ENCODE measurements at regions not wholly inside any gene's neighbourhood (a gene's known extent, or its start where the extent isn't known, plus 50 kb on each side); places are given as distances from the start of the nearest gene placed in this dataset.

DNA sequence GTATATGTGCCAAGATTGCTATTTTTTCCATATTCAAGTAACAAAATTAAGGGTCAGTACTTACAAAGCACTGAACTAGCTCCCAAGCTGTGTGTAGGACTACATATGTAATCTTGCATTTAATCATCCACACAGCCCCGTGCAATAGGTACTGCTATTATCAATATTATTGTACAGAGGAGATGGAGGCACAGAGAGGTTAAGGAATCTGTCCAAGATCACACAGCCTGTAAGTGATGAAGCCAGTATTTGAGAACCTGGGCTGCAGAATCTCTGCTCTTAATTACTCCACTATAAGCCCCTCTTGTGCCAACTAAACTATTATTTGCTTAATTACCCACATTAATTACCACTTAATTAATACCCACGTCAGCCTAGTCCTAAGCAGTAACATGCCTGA is 134.1 kb downstream of the KATNIP start:
- H3K9me3 ChIP-seq (ENCODE audit: control insufficient read depth, low read length), result no peaks in the 10 kb centered on the region
- H3K4me3 ChIP-seq (ENCODE audit: extremely low read depth, insufficient read depth, low read length, poor library complexity, severe bottlenecking), result no peak overlapping the region
- no peaks in the 10 kb centered on the region for H3K4me1 ChIP-seq (ENCODE audit: control insufficient read depth, insufficient read depth, low read length, poor library complexity, severe bottlenecking)
- WGBS, 2 experiments (ENCODE audit: insufficient coverage in 2 of 2), result 86 to 100% methylated on average over 1 of the region's 2 CpGs
- H3K36me3 ChIP-seq (ENCODE audit: control insufficient read depth, insufficient read depth, low read length), result peaks cover 26% of the 10 kb centered on the region
- H3K27ac ChIP-seq (ENCODE audit: low read depth, low read length, severe bottlenecking), result no peak overlapping the region

DNA sequence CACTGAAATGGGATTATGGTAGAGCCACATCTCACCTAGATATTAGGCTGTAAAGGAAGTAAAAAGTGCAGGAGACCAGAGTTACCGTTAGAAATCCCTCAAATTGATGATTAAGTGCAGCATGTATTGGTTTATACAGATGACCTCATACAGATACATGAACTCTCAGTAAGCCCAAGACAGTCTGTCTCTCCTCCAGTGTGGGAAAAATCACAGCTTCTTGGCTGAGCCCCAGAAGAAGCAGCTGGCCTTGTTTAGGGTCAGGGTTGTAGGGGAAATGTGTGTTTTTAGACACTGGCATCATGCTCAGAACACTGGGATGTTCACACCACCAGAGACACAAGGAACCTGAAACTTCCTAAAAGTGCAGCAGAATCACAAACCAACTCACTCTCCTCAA is 135.9 kb downstream of the KATNIP start:
- no peak overlapping the region for H3K27ac ChIP-seq (ENCODE audit: low read depth, low read length, severe bottlenecking)
- H3K36me3 ChIP-seq (ENCODE audit: control insufficient read depth, insufficient read depth, low read length), result peaks cover 19% of the 10 kb centered on the region

DNA sequence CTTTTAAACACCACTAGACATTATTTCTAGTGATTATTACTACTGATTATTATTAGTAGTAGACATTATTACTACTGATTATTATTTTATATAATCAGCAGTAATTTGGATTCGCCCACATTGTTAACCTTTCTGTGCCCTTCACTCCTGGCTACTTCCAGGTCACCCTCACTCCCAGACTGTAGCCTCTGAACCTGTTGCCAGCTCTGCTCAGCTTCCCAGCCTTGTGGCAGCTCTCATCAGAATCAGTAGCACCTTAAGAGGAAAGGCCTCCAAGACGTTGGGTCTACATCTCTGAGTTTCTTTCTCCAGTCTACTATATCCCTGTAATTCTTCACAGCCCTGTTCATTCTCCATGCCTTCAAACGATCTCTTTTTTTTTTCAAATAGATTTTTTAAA is 137.0 kb downstream of the KATNIP start:
- Histone ChIP-seq H3K4me1 (ENCODE audit: control insufficient read depth, insufficient read depth, low read length, poor library complexity, severe bottlenecking) (no peaks in the 10 kb centered on the region), H3K36me3 (ENCODE audit: control insufficient read depth, insufficient read depth, low read length) (peaks cover 14% of the 10 kb centered on the region), H3K4me3 (ENCODE audit: extremely low read depth, insufficient read depth, low read length, poor library complexity, severe bottlenecking) (no peak overlapping the region), H3K27ac (ENCODE audit: low read depth, low read length, severe bottlenecking) (no peak overlapping the region), H3K9me3 (ENCODE audit: control insufficient read depth, low read length) (no peaks in the 10 kb centered on the region)
- 83% methylated on average over 1 of the region's 3 CpGs; no CpG with 5 or more reads in 1 of the 2 experiments for whole genome bisulfite sequencing, 2 experiments (ENCODE audit: insufficient coverage in 2 of 2)

More for the DNA sequence above, 135.9 kb downstream of the KATNIP start:
- WGBS, 2 experiments (ENCODE audit: insufficient coverage in 2 of 2), result no CpG with 5 or more reads among the region's 1 CpG
- Histone ChIP-seq H3K4me1 (ENCODE audit: control insufficient read depth, insufficient read depth, low read length, poor library complexity, severe bottlenecking) (no peaks in the 10 kb centered on the region), H3K9me3 (ENCODE audit: control insufficient read depth, low read length) (no peaks in the 10 kb centered on the region), H3K4me3 (ENCODE audit: extremely low read depth, insufficient read depth, low read length, poor library complexity, severe bottlenecking) (no peak overlapping the region)

DNA sequence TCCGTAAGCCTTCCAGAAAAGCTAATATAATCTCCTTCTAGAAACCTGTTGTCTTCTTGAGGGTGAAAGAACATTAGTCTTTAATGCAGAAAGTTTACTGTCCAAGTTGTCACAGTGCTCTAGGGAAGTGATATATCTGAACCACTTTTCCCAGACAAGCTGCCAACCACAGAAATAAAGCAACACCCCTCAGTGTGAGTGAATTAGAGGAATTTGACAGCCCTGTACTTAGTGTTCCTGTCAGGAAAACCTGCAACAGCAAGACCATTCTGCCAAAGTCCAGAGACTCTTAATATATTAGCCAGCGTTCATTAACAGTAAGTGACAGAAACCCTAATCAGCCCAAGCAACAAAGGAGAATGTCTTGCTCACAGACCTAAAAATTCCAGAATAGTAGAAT is 137.7 kb downstream of the KATNIP start:
- Histone ChIP-seq H3K4me1 (ENCODE audit: control insufficient read depth, insufficient read depth, low read length, poor library complexity, severe bottlenecking) (no peaks in the 10 kb centered on the region), H3K36me3 (ENCODE audit: control insufficient read depth, insufficient read depth, low read length) (peaks cover 7% of the 10 kb centered on the region), H3K4me3 (ENCODE audit: extremely low read depth, insufficient read depth, low read length, poor library complexity, severe bottlenecking) (no peak overlapping the region), H3K9me3 (ENCODE audit: control insufficient read depth, low read length) (no peaks in the 10 kb centered on the region), H3K27ac (ENCODE audit: low read depth, low read length, severe bottlenecking) (no peak overlapping the region)
- WGBS, 2 experiments (ENCODE audit: insufficient coverage in 2 of 2), result 75% methylated on average over 1 of the region's 2 CpGs; no CpG with 5 or more reads in 1 of the 2 experiments

DNA sequence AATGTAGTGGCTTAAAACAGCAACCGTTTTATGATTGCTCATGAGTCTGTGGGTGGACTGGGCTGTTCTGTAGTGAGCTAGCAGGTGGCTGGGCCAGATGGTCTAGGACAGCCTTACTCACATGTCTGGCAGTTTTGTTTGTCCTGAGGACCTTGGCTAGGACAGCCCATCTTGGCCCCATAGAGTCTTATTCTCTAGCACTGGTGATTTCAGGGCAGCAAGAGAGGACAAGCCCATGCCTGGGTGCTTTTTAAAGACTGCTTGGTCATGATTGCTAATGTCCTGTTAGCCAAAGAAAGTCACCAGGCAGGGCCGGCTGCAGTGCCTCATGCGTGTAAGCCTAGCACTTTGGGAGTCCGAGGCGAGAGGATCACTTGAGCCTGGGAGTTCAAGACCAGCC is 139.8 kb downstream of the KATNIP start:
- Histone ChIP-seq H3K9me3 (ENCODE audit: control insufficient read depth, low read length) (no peaks in the 10 kb centered on the region), H3K4me3 (ENCODE audit: extremely low read depth, insufficient read depth, low read length, poor library complexity, severe bottlenecking) (no peak overlapping the region), H3K36me3 (ENCODE audit: control insufficient read depth, insufficient read depth, low read length) (no peaks in the 10 kb centered on the region), H3K27ac (ENCODE audit: low read depth, low read length, severe bottlenecking) (no peak overlapping the region), H3K4me1 (ENCODE audit: control insufficient read depth, insufficient read depth, low read length, poor library complexity, severe bottlenecking) (no peaks in the 10 kb centered on the region)
- 81% methylated on average over 2 of the region's 5 CpGs; no CpG with 5 or more reads in 1 of the 2 experiments for WGBS, 2 experiments (ENCODE audit: insufficient coverage in 2 of 2)

GRCh38 chr16:27690608-27691007 is 140.7 kb downstream of the KATNIP start:
- no peaks in the 10 kb centered on the region for H3K9me3 ChIP-seq (ENCODE audit: control insufficient read depth, low read length)
- no peaks in the 10 kb centered on the region for H3K4me1 ChIP-seq (ENCODE audit: control insufficient read depth, insufficient read depth, low read length, poor library complexity, severe bottlenecking)
- no peaks in the 10 kb centered on the region for H3K36me3 ChIP-seq (ENCODE audit: control insufficient read depth, insufficient read depth, low read length)
- no peak overlapping the region for H3K27ac ChIP-seq (ENCODE audit: low read depth, low read length, severe bottlenecking)
- H3K4me3 ChIP-seq (ENCODE audit: extremely low read depth, insufficient read depth, low read length, poor library complexity, severe bottlenecking), result no peak overlapping the region
- WGBS, 2 experiments (ENCODE audit: insufficient coverage in 2 of 2), result 57 to 59% methylated on average over 3 of the region's 3 CpGs

GRCh38 chr16:27691721-27692120 is 141.8 kb downstream of the KATNIP start:
- no peak overlapping the region for H3K4me3 ChIP-seq (ENCODE audit: extremely low read depth, insufficient read depth, low read length, poor library complexity, severe bottlenecking)
- WGBS, 2 experiments (ENCODE audit: insufficient coverage in 2 of 2), result 88 to 100% methylated on average over 2 to 3 of the region's 4 CpGs
- H3K4me1 ChIP-seq (ENCODE audit: control insufficient read depth, insufficient read depth, low read length, poor library complexity, severe bottlenecking), result no peaks in the 10 kb centered on the region
- H3K27ac ChIP-seq (ENCODE audit: low read depth, low read length, severe bottlenecking), result no peak overlapping the region
- no peaks in the 10 kb centered on the region for H3K36me3 ChIP-seq (ENCODE audit: control insufficient read depth, insufficient read depth, low read length)
- H3K9me3 ChIP-seq (ENCODE audit: control insufficient read depth, low read length), result no peaks in the 10 kb centered on the region

DNA sequence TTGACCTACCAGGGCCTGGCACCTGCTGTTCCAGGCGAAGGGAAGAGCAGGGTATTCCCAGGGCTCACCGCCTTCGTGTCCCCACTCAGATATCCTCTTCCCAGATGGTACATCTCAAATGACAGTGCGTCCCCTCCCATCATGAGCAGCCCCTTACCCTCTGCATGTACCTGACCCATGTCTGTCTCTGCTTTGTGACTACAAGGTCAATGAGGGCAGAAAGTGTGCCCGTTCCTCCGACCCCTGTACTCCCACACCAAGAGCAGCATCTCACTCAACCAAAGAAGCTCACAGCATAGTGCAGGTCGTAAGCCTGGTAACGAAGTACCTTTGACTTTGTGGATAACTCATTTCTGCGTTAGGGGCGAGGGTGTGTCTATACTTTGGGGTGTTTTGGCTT is 142.6 kb downstream of the KATNIP start:
- 96 to 97% methylated on average over 4 to 6 of the region's 10 CpGs for WGBS, 2 experiments (ENCODE audit: insufficient coverage in 2 of 2)
- Histone ChIP-seq H3K9me3 (ENCODE audit: control insufficient read depth, low read length) (no peaks in the 10 kb centered on the region), H3K4me1 (ENCODE audit: control insufficient read depth, insufficient read depth, low read length, poor library complexity, severe bottlenecking) (no peaks in the 10 kb centered on the region), H3K27ac (ENCODE audit: low read depth, low read length, severe bottlenecking) (no peak overlapping the region), H3K36me3 (ENCODE audit: control insufficient read depth, insufficient read depth, low read length) (no peaks in the 10 kb centered on the region), H3K4me3 (ENCODE audit: extremely low read depth, insufficient read depth, low read length, poor library complexity, severe bottlenecking) (no peak overlapping the region)

GRCh38 chr16:27695161-27695560 is 145.2 kb downstream of the KATNIP start:
- peaks cover 7% of the 10 kb centered on the region for H3K36me3 ChIP-seq (ENCODE audit: control insufficient read depth, insufficient read depth, low read length)
- WGBS, 2 experiments (ENCODE audit: insufficient coverage in 2 of 2), result 88 to 100% methylated on average over 5 to 7 of the region's 7 CpGs
- H3K27ac ChIP-seq (ENCODE audit: low read depth, low read length, severe bottlenecking), result no peak overlapping the region
- no peaks in the 10 kb centered on the region for H3K9me3 ChIP-seq (ENCODE audit: control insufficient read depth, low read length)
- no peak overlapping the region for H3K4me3 ChIP-seq (ENCODE audit: extremely low read depth, insufficient read depth, low read length, poor library complexity, severe bottlenecking)
- H3K4me1 ChIP-seq (ENCODE audit: control insufficient read depth, insufficient read depth, low read length, poor library complexity, severe bottlenecking), result no peaks in the 10 kb centered on the region

DNA sequence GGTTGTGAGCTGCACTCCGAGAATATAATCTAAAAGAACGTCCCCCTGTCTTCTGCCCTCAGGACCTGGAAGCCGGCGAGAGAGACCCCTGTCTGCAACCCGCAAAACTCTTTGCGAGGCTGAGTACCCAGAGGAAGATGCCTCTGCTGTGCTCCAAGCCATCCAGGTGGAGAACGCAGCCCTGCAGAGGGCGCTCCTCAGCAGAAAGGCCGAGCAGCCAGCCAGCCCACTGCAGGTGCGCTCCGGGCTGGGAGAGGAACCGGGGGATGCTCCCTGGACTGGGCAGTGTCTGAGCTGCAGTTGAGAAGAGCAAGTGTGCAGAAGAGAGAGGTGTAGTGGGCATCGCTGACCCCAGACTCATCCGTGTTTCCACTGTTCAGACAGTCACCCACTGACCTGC is 148.3 kb downstream of the KATNIP start:
- no peaks in the 10 kb centered on the region for H3K9me3 ChIP-seq (ENCODE audit: control insufficient read depth, low read length)
- H3K4me1 ChIP-seq (ENCODE audit: control insufficient read depth, insufficient read depth, low read length, poor library complexity, severe bottlenecking), result peaks cover 14% of the 10 kb centered on the region
- WGBS, 2 experiments (ENCODE audit: insufficient coverage in 2 of 2), result 26 to 27% methylated on average over 8 to 13 of the region's 14 CpGs
- H3K27ac ChIP-seq (ENCODE audit: low read depth, low read length, severe bottlenecking), result no peak overlapping the region
- peaks cover 7% of the 10 kb centered on the region for H3K36me3 ChIP-seq (ENCODE audit: control insufficient read depth, insufficient read depth, low read length)
- H3K4me3 ChIP-seq (ENCODE audit: extremely low read depth, insufficient read depth, low read length, poor library complexity, severe bottlenecking), result no peak overlapping the region

DNA sequence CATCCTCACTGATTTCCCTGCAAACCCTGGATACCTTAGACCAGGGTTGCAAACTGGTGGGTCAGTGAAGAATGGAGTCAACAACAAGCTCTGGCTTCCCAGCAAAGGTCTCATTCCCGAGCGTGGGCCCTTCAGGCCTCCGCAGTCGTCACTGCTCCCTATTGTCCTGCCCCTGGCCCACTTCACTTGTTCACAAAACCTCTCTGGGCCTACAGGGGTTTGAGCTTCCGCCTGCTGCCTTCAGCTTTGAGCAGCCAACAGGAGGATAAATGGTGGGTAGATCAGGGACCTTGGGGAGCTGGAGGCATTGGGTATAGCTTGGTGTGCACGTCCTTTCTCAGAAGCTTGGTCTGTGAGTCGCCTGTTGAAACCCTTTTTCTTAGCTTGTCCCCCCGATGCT is 148.8 kb downstream of the KATNIP start:
- WGBS, 2 experiments (ENCODE audit: insufficient coverage in 2 of 2), result 84 to 95% methylated on average over 6 to 8 of the region's 8 CpGs
- Histone ChIP-seq H3K36me3 (ENCODE audit: control insufficient read depth, insufficient read depth, low read length) (peaks cover 7% of the 10 kb centered on the region), H3K27ac (ENCODE audit: low read depth, low read length, severe bottlenecking) (no peak overlapping the region), H3K4me3 (ENCODE audit: extremely low read depth, insufficient read depth, low read length, poor library complexity, severe bottlenecking) (no peak overlapping the region), H3K4me1 (ENCODE audit: control insufficient read depth, insufficient read depth, low read length, poor library complexity, severe bottlenecking) (peaks cover 19% of the 10 kb centered on the region), H3K9me3 (ENCODE audit: control insufficient read depth, low read length) (no peaks in the 10 kb centered on the region)
